ENCODE measurements at regions not wholly inside any gene's neighbourhood (a gene's known extent, or its start where the extent isn't known, plus 50 kb on each side); places are given as distances from the start of the nearest gene placed in this dataset.
"Not testable (repeated sequence)": the region's sequence is repeated elsewhere in the genome, so short reads cannot be mapped to it uniquely, and the experiment has no call there.

DNA sequence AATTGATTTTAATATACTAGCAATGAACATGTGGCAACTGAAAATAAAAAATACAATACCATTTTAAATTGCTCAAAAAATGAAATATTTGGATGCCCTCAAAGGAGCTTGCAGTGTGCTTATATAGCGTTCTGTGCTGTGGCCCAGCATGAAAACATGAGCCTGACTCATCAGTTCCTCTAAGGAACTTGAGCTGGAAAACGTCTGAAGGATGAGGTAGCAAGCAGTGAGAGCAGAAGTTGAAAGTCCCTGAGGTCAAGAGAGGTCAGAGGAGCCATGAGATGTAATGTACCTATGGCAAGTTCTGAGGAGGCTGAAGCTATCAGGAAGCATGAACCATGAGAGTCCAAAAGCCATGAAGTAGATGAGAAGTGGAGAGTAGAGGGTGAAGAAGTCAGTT, 59.7 kb downstream of the HMGB3 start:
- WGBS = 50% methylated on average over 2 of the region's 2 CpGs
- no peak for DNase-seq (ENCODE audit: extremely low spot score)
- no peaks in the 10 kb centered on the region for H3K36me3 ChIP-seq
- peaks cover 0 to 13% (median 0%) of the 10 kb centered on the region in 4 donors for H3K9me3 ChIP-seq
- H3K4me1 ChIP-seq = no peaks in the 10 kb centered on the region
- H3K27me3 ChIP-seq = no peaks in the 10 kb centered on the region
- no peak overlapping the region for H3K27ac ChIP-seq (replicated peaks in 1 of 4)
- H3K4me3 ChIP-seq = no peak overlapping the region
- TF ChIP-seq EP300 (IDR thresholded peaks at IDR 0.05) (no peak), POLR2AphosphoS5 (IDR thresholded peaks at IDR 0.05) (no peak), POLR2A (IDR thresholded peaks at IDR 0.05; ENCODE audit: low read depth) (no peak)
- TF ChIP-seq, protein P1, sequence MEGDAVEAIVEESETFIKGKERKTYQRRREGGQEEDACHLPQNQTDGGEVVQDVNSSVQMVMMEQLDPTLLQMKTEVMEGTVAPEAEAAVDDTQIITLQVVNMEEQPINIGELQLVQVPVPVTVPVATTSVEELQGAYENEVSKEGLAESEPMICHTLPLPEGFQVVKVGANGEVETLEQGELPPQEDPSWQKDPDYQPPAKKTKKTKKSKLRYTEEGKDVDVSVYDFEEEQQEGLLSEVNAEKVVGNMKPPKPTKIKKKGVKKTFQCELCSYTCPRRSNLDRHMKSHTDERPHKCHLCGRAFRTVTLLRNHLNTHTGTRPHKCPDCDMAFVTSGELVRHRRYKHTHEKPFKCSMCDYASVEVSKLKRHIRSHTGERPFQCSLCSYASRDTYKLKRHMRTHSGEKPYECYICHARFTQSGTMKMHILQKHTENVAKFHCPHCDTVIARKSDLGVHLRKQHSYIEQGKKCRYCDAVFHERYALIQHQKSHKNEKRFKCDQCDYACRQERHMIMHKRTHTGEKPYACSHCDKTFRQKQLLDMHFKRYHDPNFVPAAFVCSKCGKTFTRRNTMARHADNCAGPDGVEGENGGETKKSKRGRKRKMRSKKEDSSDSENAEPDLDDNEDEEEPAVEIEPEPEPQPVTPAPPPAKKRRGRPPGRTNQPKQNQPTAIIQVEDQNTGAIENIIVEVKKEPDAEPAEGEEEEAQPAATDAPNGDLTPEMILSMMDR (IDR thresholded peaks at IDR 0.05) = no peak
- intact Hi-C loops (cut with DNase I) = no loop called here

DNA sequence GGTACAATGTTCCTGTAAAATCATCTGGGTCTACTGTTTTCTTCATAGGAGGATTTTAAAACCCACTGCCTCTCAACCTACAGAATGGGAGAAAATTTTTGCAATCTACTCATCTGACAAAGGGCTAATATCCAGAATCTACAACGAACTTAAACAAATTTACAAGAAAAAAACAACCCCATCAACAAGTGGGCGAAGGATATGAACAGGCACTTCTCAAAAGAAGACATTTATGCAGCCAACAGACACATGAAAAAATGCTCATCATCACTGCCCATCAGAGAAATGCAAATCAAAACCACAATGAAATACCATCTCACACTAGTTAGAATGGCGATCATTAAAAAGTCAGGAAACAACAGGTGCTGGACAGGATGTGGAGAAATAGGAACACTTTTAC, 83.2 kb downstream of the HMGB3 start:
- H3K27ac ChIP-seq (replicated peaks in 1 of 4); H3K9me3 ChIP-seq; DNase-seq (ENCODE audit: extremely low spot score); H3K27me3 ChIP-seq; H3K4me3 ChIP-seq; H3K4me1 ChIP-seq; intact Hi-C loops (cut with DNase I); H3K36me3 ChIP-seq: not testable (repeated sequence)
- WGBS = 82% methylated on average over 3 of the region's 3 CpGs

DNA sequence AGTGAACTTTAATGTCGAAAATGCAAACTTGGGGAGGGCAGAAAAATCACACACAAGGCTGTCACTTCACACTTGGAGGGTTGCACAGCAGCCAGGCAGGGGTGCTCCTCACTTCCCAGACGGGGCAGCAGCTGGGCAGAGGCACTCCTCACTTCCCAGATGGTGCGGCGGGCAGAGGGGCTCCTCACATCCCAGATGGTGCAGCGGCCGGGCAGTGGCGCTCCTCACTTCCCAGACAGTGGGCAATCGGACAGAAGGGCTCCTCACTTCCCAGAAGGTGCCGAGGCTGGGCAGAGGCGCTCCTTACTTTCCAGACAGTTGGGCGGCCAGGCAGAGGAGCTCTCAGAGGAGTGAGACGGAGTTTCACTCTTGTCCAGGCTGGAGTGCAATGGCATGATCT, 90.6 kb downstream of the HMGB3 start:
- intact Hi-C loops (cut with DNase I) = no loop called here
- TF ChIP-seq POLR2A (IDR thresholded peaks at IDR 0.05; ENCODE audit: low read depth) (no peak), POLR2AphosphoS5 (IDR thresholded peaks at IDR 0.05) (no peak), EP300 (IDR thresholded peaks at IDR 0.05) (no peak)
- TF ChIP-seq, protein P1 (IDR thresholded peaks at IDR 0.05) = no peak

DNA sequence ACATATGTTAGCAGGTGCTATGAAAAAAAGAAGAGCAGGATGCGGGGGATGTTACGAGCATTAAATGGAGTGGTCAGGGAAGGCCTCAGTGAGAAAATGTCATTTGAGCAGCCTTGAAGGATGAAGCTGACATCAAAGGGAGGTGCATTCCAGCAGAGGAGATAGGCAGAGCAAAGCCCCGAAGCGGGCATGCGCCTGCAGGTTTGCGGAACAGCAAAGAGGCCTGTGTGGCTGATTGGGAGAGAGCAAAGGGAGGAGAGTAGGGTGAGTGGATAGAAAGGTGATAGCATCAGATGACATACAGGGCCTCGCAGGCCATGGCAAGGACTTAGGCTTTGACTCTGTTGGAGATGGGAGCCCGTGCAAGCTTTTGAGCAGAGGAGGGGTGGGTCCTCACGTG, 95.4 kb upstream of the GPR50 start:
- WGBS = 80% methylated on average over 9 of the region's 9 CpGs
- H3K27me3 ChIP-seq = no peaks in the 10 kb centered on the region
- no peak for TF ChIP-seq EP300 (IDR thresholded peaks at IDR 0.05)
- TF ChIP-seq POLR2AphosphoS5 (IDR thresholded peaks at IDR 0.05) = no peak
- TF ChIP-seq, protein P1 (IDR thresholded peaks at IDR 0.05) = no peak
- TF ChIP-seq POLR2A (IDR thresholded peaks at IDR 0.05; ENCODE audit: low read depth) = no peak
- no peak overlapping the region for H3K4me3 ChIP-seq
- no peak overlapping the region for H3K27ac ChIP-seq (replicated peaks in 1 of 4)
- no peak for DNase-seq (ENCODE audit: extremely low spot score)
- H3K4me1 ChIP-seq = peaks cover 0 to 11% (median 5%) of the 10 kb centered on the region in 4 donors
- intact Hi-C loops (cut with DNase I) = no loop called here
- H3K9me3 ChIP-seq = no peaks in the 10 kb centered on the region
- H3K36me3 ChIP-seq = no peaks in the 10 kb centered on the region

More for the DNA sequence above, 90.6 kb downstream of the HMGB3 start:
- WGBS = 88% methylated on average over 9 of the region's 12 CpGs
- no peaks in the 10 kb centered on the region for H3K4me1 ChIP-seq
- no peak overlapping the region for H3K4me3 ChIP-seq
- H3K27me3 ChIP-seq = no peaks in the 10 kb centered on the region
- no peak for DNase-seq (ENCODE audit: extremely low spot score)
- H3K9me3 ChIP-seq = no peaks in the 10 kb centered on the region
- H3K36me3 ChIP-seq = no peaks in the 10 kb centered on the region
- no peak overlapping the region for H3K27ac ChIP-seq (replicated peaks in 1 of 4)

DNA sequence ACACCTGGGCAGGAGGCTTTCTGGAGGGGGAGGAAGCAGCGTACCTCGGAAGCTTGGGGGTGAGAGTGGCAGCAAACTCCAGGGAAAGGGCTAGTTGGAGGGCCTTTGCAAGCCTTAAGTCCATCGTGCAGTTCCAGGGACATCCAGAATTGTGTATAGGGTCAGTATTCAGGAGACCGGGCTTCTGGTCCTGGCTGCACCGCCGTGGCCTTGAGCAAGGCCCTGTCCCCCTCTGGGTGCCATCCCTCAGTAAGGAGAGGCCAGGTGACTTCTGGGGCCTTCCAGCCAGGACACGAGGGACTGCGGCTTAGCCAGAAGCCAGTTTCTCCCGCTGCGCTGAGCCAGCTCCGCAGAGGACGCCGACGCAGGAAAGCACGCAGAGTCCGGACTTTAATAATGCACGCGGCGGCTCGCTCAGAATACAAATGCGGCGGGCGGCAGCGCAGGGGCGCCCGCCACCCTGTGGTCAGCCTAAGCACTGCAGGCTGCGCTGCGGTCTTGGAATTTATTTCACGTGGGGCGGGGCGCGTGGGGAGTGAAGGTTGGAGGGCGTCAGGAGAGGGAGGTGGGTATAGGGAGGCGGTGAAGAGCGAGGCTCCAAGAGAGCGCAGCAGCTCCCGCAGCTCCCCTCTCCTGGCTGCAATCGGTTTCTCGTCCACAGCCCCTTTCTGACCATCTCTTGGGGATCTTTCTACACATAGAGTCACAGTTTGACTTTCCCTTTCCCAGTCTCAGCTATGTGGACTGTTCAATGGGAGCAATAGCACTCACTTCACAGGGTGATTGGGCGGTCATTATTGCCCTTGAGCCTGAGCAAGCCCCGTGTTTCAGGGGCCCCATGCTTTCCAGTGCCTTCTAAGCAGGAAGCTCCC, 94.1 kb upstream of the GPR50 start:
- DNase-seq (ENCODE audit: extremely low spot score) = no peak
- peak overlapping the region in 3 of 4 donors; percentile 18 to 35 (median 18) for H3K4me3 ChIP-seq

More for the DNA sequence above, 94.1 kb upstream of the GPR50 start:
- Histone ChIP-seq H3K36me3 (no peaks in the 10 kb centered on the region), H3K4me1 (peaks cover 0 to 11% (median 5%) of the 10 kb centered on the region in 4 donors), H3K9me3 (no peaks in the 10 kb centered on the region), H3K27ac (replicated peaks in 1 of 4) (no peak overlapping the region), H3K27me3 (no peaks in the 10 kb centered on the region)
- TF ChIP-seq POLR2AphosphoS5 (IDR thresholded peaks at IDR 0.05) = peak in 1 of 2 donors; percentile 4
- no peak for TF ChIP-seq EP300 (IDR thresholded peaks at IDR 0.05)
- TF ChIP-seq, protein P1 (IDR thresholded peaks at IDR 0.05) = peak; percentile 89 to 96 (median 91)
- intact Hi-C loops (cut with DNase I) = loop anchor here (1.0 kb wide), 1 partner anchor 310 kb away; no protein-coding TSS in a partner anchor
- 16% methylated on average over 31 of the region's 41 CpGs for WGBS
